CD4-positive, CD25-positive, alpha-beta regulatory T cell (primary cell): ENCODE measurements at regions not wholly inside any gene's neighbourhood (a gene's known extent, or its start where the extent isn't known, plus 50 kb on each side); places are given as distances from the start of the nearest gene placed in this dataset.
"Not testable (repeated sequence)": the region's sequence is repeated elsewhere in the genome, so short reads cannot be mapped to it uniquely, and the experiment has no call there.

Source experiments
- ATAC-seq, 2 donors: fragments of 150-1000 bp; cut with Tn5 transposase; one replicate each; pipeline ENCODE4 v1.10.0; 2021; ENCODE audit warnings: low read depth in 2 of 2, moderate number of reproducible peaks in 2 of 2, moderate library complexity in 1 of 2
- DNase-seq, 3 donors: peaks; one replicate each; pipeline versions ENCODE4 v3.0.0 to v3.0.0-alpha.2; 2012 to 2022; ENCODE audit warnings: mixed read lengths in 1 of 3
- H3K27ac ChIP-seq: one replicate; pipeline ENCODE4 v1.7.0; 2013; ENCODE audit warnings: mild to moderate bottlenecking, low read length; ENCODE audit not compliant: insufficient read depth, poor library complexity, severe bottlenecking
- H3K27me3 ChIP-seq: one replicate; pipeline ENCODE4 v1.7.0; 2013; ENCODE audit warnings: low read length; ENCODE audit not compliant: control insufficient read depth, insufficient read depth
- H3K36me3 ChIP-seq: one replicate; pipeline ENCODE4 v1.7.0; 2013; ENCODE audit warnings: mild to moderate bottlenecking, low read length, moderate library complexity; ENCODE audit not compliant: control insufficient read depth, insufficient read depth
- H3K4me1 ChIP-seq: 2 replicates; pipeline ENCODE4 v1.7.0; 2013; ENCODE audit warnings: mild to moderate bottlenecking, low read length; ENCODE audit not compliant: insufficient read depth, control insufficient read depth, poor library complexity, severe bottlenecking
- H3K4me3 ChIP-seq: one replicate; pipeline ENCODE4 v1.7.0; 2013; ENCODE audit warnings: low read depth, mild to moderate bottlenecking, low read length, moderate library complexity
- H3K9me3 ChIP-seq, 2 experiments: 1 replicate in 1 of 2; 2 replicates in 1 of 2; pipeline ENCODE4 v1.7.0; 2013; ENCODE audit warnings: low read length in 2 of 2, mild to moderate bottlenecking in 1 of 2, moderate library complexity in 1 of 2; ENCODE audit not compliant: control insufficient read depth in 2 of 2
- H3K27ac Mint-ChIP-seq, 3 donors: one replicate each; pipeline ENCODE4 v1.8.0; 2020 to 2022; ENCODE audit warnings: mild to moderate bottlenecking in 3 of 3, mixed read lengths in 3 of 3, moderate library complexity in 2 of 3
- H3K27me3 Mint-ChIP-seq: one replicate; pipeline ENCODE4 v1.8.0; 2022; ENCODE audit warnings: mild to moderate bottlenecking, mixed read lengths
- H3K36me3 Mint-ChIP-seq: one replicate; pipeline ENCODE4 v1.8.0; 2020; ENCODE audit warnings: mixed read lengths
- H3K4me1 Mint-ChIP-seq, 4 donors: one replicate each; pipeline ENCODE4 v1.8.0; 2020 to 2022; ENCODE audit warnings: mixed read lengths in 4 of 4, mild to moderate bottlenecking in 1 of 4
- H3K4me3 Mint-ChIP-seq, 4 donors: one replicate each; pipeline ENCODE4 v1.8.0; 2020 to 2022; ENCODE audit warnings: mild to moderate bottlenecking in 4 of 4, mixed read lengths in 4 of 4, moderate library complexity in 3 of 4
- H3K9me3 Mint-ChIP-seq, 7 donors: one replicate each; pipeline ENCODE4 v1.8.0; 2020 to 2022; ENCODE audit warnings: mixed read lengths in 7 of 7, mild to moderate bottlenecking in 3 of 7, moderate library complexity in 2 of 7

DNA sequence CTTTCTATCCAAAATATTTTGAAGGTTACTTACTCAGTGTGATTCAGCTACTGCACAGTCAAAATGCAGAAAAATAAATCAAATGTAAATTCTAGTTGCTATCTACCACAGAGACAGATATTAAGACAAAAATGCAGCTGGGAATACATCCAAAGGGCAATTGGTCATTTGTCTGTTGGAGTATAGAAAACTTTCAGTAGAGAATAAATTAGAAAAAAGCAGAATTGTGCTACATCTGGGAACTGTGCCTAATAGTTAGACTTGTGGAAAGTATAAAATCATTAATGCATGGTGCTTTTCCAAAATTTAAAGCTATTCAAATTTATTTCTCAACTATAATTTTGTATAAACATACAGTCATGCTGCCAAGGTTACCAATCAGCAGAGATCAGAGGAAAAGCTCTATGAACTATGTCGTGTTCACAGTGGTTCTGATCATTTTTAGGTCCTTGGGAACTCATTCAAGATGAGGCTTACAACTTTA is 1635.8 kb downstream of the PCDH9 start:
- Mint-ChIP-seq H3K4me3 (no peak overlapping the region), H3K36me3 (no peaks in the 10 kb centered on the region), H3K27ac (no peak overlapping the region), H3K27me3 (no peaks in the 10 kb centered on the region), H3K9me3 (peaks cover 0 to 19% (median 6%) of the 10 kb centered on the region in 7 donors), H3K4me1 (no peaks in the 10 kb centered on the region)
- Histone ChIP-seq H3K27me3 (no peaks in the 10 kb centered on the region), H3K36me3 (no peaks in the 10 kb centered on the region), H3K4me3 (no peak overlapping the region), H3K9me3 (no peaks in the 10 kb centered on the region), H3K27ac (no peak overlapping the region), H3K4me1 (no peaks in the 10 kb centered on the region)
- no peak for ATAC-seq
- DNase-seq = no peak

DNA sequence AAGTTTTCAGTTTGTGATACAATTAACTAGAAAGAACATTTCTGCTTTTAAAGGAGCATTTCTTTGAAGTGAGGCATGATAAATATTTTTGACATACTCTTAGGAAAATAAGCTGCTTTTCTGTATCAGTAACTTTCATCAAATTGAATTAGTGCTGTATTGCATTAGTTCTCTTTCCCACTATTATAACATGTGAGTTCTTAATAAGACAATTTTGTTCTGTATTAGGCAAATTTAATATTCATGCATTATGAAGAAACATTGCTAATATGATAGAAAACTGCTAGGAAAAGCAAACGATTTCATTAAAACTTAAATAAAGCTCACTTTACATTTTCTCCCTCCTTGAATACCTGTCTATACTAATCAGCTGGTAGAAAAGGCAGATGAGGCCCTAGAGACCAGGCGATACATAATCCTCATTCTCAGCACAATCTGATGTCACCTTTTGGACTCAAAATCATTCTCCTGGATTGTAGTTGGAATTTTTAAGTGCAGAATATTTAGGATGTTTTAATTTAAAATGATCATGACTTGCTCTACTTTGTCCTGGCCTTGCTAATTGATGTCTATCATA is 1636.8 kb downstream of the PCDH9 start:
- Mint-ChIP-seq H3K9me3 (peaks cover 0 to 17% (median 5%) of the 10 kb centered on the region in 7 donors), H3K27me3 (no peaks in the 10 kb centered on the region)

DNA sequence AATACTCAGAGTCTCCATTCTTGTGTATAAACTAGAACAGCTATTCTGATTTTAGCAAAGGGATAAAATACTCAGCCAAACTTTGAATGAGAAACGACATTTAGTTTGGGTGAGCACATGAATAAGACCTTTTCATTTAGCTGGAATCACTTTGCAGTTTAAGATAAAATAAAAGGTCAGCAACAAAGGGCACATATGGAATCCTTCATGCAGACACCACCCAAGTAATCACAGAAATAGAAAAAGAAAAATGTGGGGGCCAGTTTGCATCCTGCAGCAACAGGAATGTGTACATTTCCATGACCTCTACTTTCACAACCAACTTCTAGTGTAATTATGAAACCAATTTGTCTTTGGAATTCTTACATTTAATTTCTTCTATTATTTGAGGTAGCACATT is 1637.4 kb downstream of the PCDH9 start:
- Mint-ChIP-seq H3K27me3 (no peaks in the 10 kb centered on the region), H3K4me3 (no peak overlapping the region), H3K27ac (no peak overlapping the region), H3K36me3 (no peaks in the 10 kb centered on the region), H3K9me3 (peaks cover 0 to 17% (median 10%) of the 10 kb centered on the region in 7 donors), H3K4me1 (no peaks in the 10 kb centered on the region)
- no peaks in the 10 kb centered on the region for H3K36me3 ChIP-seq
- H3K27ac ChIP-seq = no peak overlapping the region
- no peaks in the 10 kb centered on the region for H3K4me1 ChIP-seq
- H3K9me3 ChIP-seq = no peaks in the 10 kb centered on the region
- H3K27me3 ChIP-seq = no peaks in the 10 kb centered on the region
- H3K4me3 ChIP-seq = no peak overlapping the region
- ATAC-seq (no peak), DNase-seq (no peak)

More for the DNA sequence above, 1636.8 kb downstream of the PCDH9 start:
- no peaks in the 10 kb centered on the region for H3K36me3 Mint-ChIP-seq
- H3K4me3 ChIP-seq = no peak overlapping the region
- H3K36me3 ChIP-seq = no peaks in the 10 kb centered on the region
- no peaks in the 10 kb centered on the region for H3K9me3 ChIP-seq
- ATAC-seq (no peak), DNase-seq (no peak)
- H3K27ac ChIP-seq = no peak overlapping the region
- H3K4me1 Mint-ChIP-seq = no peaks in the 10 kb centered on the region
- H3K4me1 ChIP-seq = no peaks in the 10 kb centered on the region
- H3K27me3 ChIP-seq = no peaks in the 10 kb centered on the region
- no peak overlapping the region for H3K27ac Mint-ChIP-seq
- no peak overlapping the region for H3K4me3 Mint-ChIP-seq

DNA sequence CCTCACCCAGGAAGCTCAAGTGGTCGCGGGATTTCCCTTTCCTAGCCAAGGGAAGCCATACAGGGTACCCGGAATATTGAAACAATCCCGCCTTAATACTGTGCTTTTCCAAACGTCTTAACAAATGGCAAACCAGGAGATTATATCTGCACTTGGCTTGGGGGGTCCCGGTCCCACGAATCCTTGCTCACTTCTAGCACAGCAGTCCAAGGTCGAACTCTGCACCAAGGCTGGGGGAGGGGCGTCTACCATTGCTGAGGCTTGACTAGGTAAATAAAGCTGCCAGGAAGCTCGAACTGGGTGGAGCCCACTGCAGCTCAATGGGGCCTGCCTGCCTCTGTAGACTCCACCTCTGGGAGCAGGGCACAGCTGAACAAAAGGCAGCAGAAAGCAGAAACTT is 1644.8 kb downstream of the PCDH9 start:
- Histone ChIP-seq H3K36me3 (no peaks in the 10 kb centered on the region), H3K27me3 (no peaks in the 10 kb centered on the region), H3K4me3 (no peak overlapping the region), H3K4me1 (no peaks in the 10 kb centered on the region), H3K9me3 (peaks cover 0 to 2% of the 10 kb centered on the region in 2 experiments), H3K27ac (no peak overlapping the region)
- no peaks in the 10 kb centered on the region for H3K36me3 Mint-ChIP-seq
- no peak overlapping the region for H3K27ac Mint-ChIP-seq
- DNase-seq (no peak), ATAC-seq (no peak)
- H3K4me1 Mint-ChIP-seq = no peaks in the 10 kb centered on the region
- H3K9me3 Mint-ChIP-seq = peaks cover 0 to 33% (median 13%) of the 10 kb centered on the region in 7 donors
- no peaks in the 10 kb centered on the region for H3K27me3 Mint-ChIP-seq
- H3K4me3 Mint-ChIP-seq = no peak overlapping the region

DNA sequence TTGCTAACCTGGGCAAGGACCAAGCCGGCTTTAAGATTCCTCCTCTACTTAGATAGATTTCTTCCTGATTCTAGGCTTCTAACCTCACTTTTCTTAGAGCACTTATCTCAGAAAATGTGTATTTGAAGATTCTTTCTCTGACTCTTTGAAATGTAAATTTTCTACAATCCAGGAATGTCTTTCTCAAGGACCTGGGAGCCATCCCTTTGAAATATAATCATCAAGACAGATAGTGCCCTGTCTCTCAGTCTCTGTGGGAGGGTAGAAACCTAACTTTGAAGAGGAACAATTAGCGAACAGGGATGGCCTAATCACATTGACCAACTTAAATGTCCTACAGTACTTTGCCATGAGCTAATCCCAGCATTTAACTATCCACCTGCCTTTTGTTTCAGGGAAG is 1646.0 kb downstream of the PCDH9 start:
- Mint-ChIP-seq H3K27ac (no peak overlapping the region), H3K9me3 (peaks cover 0 to 28% (median 14%) of the 10 kb centered on the region in 7 donors), H3K4me3 (no peak overlapping the region), H3K36me3 (no peaks in the 10 kb centered on the region), H3K27me3 (no peaks in the 10 kb centered on the region), H3K4me1 (no peaks in the 10 kb centered on the region)
- DNase-seq = no peak
- Histone ChIP-seq H3K36me3 (no peaks in the 10 kb centered on the region), H3K27ac (no peak overlapping the region), H3K4me3 (no peak overlapping the region), H3K27me3 (no peaks in the 10 kb centered on the region), H3K9me3 (peaks cover 0 to 2% of the 10 kb centered on the region in 2 experiments), H3K4me1 (no peaks in the 10 kb centered on the region)
- no peak for ATAC-seq

DNA sequence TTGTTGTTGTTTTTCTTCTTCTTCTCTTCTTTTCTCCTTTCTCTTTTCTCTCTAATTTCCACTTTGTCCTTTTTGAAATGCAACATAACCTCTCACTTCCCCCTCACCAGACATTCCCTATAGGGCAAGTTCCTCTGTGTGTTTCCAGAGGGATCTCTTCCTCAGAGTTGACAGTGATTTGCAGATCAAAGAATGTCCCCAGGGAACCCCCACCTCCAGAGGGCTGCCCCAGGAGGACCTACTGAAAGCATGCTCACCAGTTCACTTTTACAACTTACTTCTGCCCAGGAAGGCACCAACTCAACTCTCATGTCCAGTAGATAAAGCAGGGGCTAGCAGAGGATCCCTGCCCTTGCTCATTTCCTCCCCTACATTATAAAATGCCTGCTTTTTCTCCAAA is 1648.0 kb downstream of the PCDH9 start:
- Mint-ChIP-seq H3K4me1 (no peaks in the 10 kb centered on the region), H3K36me3 (no peaks in the 10 kb centered on the region)
- no peaks in the 10 kb centered on the region for H3K4me1 ChIP-seq

DNA sequence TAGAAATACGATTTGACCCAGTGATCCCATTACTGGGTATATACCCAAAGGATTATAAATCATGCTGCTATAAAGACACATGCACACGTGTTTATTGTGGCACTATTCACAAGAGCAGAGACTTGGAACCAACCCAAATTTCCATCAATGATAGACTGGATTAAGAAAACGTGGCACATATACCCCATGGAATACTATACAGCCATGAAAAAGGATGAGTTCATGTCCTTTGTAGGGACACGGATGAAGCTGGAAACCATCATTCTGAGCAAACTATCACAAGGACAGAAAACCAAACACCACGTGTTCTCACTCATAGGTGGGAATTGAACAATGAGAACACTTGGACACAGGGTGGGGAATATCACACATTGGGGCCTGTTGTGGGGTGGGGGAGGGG is 1665.6 kb downstream of the PCDH9 start:
- not testable (repeated sequence) for H3K4me3 ChIP-seq, H3K36me3 Mint-ChIP-seq, H3K4me1 Mint-ChIP-seq, ATAC-seq, H3K27me3 Mint-ChIP-seq, H3K4me1 ChIP-seq, H3K27ac Mint-ChIP-seq, H3K27me3 ChIP-seq, H3K4me3 Mint-ChIP-seq, DNase-seq, H3K36me3 ChIP-seq, H3K27ac ChIP-seq
- peaks cover 0 to 27% (median 11%) of the 10 kb centered on the region in 7 donors for H3K9me3 Mint-ChIP-seq
- H3K9me3 ChIP-seq = peaks cover 0 to 12% of the 10 kb centered on the region in 2 experiments

More for the DNA sequence above, 1648.0 kb downstream of the PCDH9 start:
- Mint-ChIP-seq H3K27me3 (no peaks in the 10 kb centered on the region), H3K27ac (no peak overlapping the region), H3K4me3 (no peak overlapping the region), H3K9me3 (peaks cover 0 to 19% (median 7%) of the 10 kb centered on the region in 7 donors)
- Histone ChIP-seq H3K4me3 (no peak overlapping the region), H3K27me3 (no peaks in the 10 kb centered on the region), H3K36me3 (no peaks in the 10 kb centered on the region), H3K27ac (no peak overlapping the region), H3K9me3 (peaks cover 2 to 3% of the 10 kb centered on the region in 2 experiments)
- ATAC-seq (no peak), DNase-seq (no peak)

DNA sequence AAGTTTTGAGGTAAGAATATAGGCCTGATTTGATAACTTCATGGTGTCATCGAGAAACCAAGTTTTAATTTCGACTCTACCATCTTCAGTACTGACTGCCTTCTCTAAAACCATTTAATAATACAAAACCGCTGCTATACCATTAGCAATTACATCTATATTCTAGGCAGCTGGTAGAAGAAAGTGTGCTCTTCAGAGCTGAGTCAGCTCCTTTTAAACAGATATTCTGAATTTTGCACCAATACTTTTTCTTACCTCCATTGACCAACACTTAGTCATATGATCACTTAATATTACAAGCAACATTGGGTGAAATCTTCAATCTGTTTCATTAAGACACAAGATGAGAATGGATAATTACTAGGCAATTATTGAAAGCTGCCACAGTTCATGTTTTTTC is 1667.8 kb downstream of the PCDH9 start:
- no peak overlapping the region for H3K27ac ChIP-seq
- Mint-ChIP-seq H3K4me3 (no peak overlapping the region), H3K36me3 (no peaks in the 10 kb centered on the region), H3K4me1 (no peaks in the 10 kb centered on the region), H3K27me3 (no peaks in the 10 kb centered on the region), H3K27ac (no peak overlapping the region), H3K9me3 (peaks cover 0 to 27% (median 14%) of the 10 kb centered on the region in 7 donors)
- ATAC-seq (no peak), DNase-seq (no peak)
- H3K36me3 ChIP-seq = no peaks in the 10 kb centered on the region
- no peaks in the 10 kb centered on the region for H3K4me1 ChIP-seq
- no peaks in the 10 kb centered on the region for H3K27me3 ChIP-seq
- no peak overlapping the region for H3K4me3 ChIP-seq
- H3K9me3 ChIP-seq = peaks cover 0 to 19% of the 10 kb centered on the region in 2 experiments
